Left lung (tissue), 4 donors: ENCODE measurements at regions not wholly inside any gene's neighbourhood (a gene's known extent, or its start where the extent isn't known, plus 50 kb on each side); places are given as distances from the start of the nearest gene placed in this dataset.

Source experiments
- ATAC-seq: fragments of 200-7000 bp; cut with Tn5 transposase; one replicate; pipeline ENCODE4 v1.9.1; 2020; ENCODE audit warnings: moderate library complexity
- DNase-seq, 4 donors: peaks; one replicate each; pipeline ENCODE4 v3.0.0-alpha.2; 2013 to 2020
- H3K27ac ChIP-seq, 2 donors: fragments of 200-600 bp; sonication (generic) in 1 of 2; one replicate each; pipeline versions ENCODE4 v1.5.0 to v1.8.0; 2020 to 2021
- H3K27me3 ChIP-seq, 2 donors: fragments of 200-600 bp; sonication (generic) in 1 of 2; one replicate each; pipeline versions ENCODE4 v1.5.0 to v1.8.0; 2020 to 2021
- H3K36me3 ChIP-seq, 2 donors: fragments of 200-600 bp; sonication (generic) in 1 of 2; one replicate each; pipeline versions ENCODE4 v1.5.0 to v1.8.0; 2020 to 2021
- H3K4me1 ChIP-seq, 2 donors: fragments of 200-600 bp; one replicate each; pipeline ENCODE4 v1.8.0; 2021
- H3K4me3 ChIP-seq, 2 donors: fragments of 200-600 bp; sonication (generic) in 1 of 2; one replicate each; pipeline versions ENCODE4 v1.5.0 to v1.8.0; 2020 to 2021; ENCODE audit warnings: mild to moderate bottlenecking in 1 of 2
- H3K9me3 ChIP-seq, 2 donors: fragments of 200-600 bp; sonication (generic) in 1 of 2; one replicate each; pipeline versions ENCODE4 v1.5.0 to v1.8.0; 2020 to 2021
- intact Hi-C, 2 donors: fragments of 100-400 bp; cut with DNase I; formaldehyde crosslinking; loops; one replicate each; pipeline versions ENCODE4 v1.11.2 to v1.14.2; 2022
- TF ChIP-seq, protein P1 (sequence below), 2 donors: fragments of 200-600 bp; sonication (generic) in 1 of 2; IDR thresholded peaks; one replicate each; pipeline versions ENCODE4 v1.5.0 to v1.8.0; 2021; ENCODE audit warnings: antibody characterized with exemption in 2 of 2
- donor health status: DM: no; HTN: yes; CAD: no.
- donor health status: DM: no; HTN: no; CAD: no.

DNA sequence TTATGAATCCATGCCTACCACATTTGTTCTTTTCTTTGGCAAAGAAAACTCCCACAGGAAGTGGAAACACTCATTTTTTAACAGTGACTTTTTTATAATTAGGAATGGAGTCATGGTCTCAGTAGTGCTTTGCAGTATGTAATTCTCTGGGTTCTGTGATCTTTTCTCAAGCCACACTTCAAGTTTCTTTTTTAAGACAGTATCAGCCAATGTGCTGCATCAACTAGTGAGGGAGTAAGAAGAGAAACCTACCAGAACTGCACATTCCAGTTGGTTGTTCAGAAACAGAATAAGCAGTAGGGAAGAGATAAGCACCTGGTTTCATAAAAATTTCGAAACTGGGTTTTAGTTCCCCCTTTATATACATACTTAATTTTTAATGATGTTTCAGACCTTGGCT, 126.3 kb downstream of the FOXB1 start:
- Histone ChIP-seq H3K4me1 (peaks cover 0 to 4% of the 10 kb centered on the region in 2 donors), H3K27me3 (peaks cover 0 to 14% of the 10 kb centered on the region in 2 donors), H3K9me3 (no peaks in the 10 kb centered on the region), H3K36me3 (no peaks in the 10 kb centered on the region), H3K27ac (no peak overlapping the region), H3K4me3 (no peak overlapping the region)
- intact Hi-C loops, result no loop called here
- DNase-seq (no peak), ATAC-seq (no peak)
- TF ChIP-seq, protein P1, sequence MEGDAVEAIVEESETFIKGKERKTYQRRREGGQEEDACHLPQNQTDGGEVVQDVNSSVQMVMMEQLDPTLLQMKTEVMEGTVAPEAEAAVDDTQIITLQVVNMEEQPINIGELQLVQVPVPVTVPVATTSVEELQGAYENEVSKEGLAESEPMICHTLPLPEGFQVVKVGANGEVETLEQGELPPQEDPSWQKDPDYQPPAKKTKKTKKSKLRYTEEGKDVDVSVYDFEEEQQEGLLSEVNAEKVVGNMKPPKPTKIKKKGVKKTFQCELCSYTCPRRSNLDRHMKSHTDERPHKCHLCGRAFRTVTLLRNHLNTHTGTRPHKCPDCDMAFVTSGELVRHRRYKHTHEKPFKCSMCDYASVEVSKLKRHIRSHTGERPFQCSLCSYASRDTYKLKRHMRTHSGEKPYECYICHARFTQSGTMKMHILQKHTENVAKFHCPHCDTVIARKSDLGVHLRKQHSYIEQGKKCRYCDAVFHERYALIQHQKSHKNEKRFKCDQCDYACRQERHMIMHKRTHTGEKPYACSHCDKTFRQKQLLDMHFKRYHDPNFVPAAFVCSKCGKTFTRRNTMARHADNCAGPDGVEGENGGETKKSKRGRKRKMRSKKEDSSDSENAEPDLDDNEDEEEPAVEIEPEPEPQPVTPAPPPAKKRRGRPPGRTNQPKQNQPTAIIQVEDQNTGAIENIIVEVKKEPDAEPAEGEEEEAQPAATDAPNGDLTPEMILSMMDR (IDR thresholded peaks at IDR 0.05), result no peak

DNA sequence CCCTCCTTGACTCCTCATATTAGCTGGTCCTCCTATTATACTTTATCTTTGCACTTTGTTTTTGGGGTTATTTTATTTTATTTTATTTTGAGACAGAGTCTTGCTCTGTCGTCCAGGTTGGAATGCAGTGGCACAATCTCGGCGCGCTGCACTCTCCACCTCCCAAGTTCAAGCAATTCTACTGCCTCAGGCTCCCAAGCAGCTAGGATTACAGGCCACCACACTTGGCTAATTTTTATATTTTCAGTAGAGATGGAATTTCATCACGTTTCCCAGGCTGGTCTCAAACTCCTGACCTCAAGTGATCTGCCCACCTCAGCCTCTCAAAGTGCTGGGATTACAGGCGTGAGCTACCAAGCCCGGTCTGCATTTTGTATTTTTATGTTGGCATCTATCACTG, 126.7 kb downstream of the FOXB1 start:
- Histone ChIP-seq H3K27ac (no peak overlapping the region), H3K27me3 (peaks cover 0 to 14% of the 10 kb centered on the region in 2 donors), H3K4me1 (peaks cover 0 to 4% of the 10 kb centered on the region in 2 donors), H3K4me3 (no peak overlapping the region), H3K9me3 (no peaks in the 10 kb centered on the region), H3K36me3 (no peaks in the 10 kb centered on the region)
- TF ChIP-seq, protein P1 (IDR thresholded peaks at IDR 0.05), result no peak
- ATAC-seq (no peak), DNase-seq (no peak)
- intact Hi-C loops, result no loop called here

DNA sequence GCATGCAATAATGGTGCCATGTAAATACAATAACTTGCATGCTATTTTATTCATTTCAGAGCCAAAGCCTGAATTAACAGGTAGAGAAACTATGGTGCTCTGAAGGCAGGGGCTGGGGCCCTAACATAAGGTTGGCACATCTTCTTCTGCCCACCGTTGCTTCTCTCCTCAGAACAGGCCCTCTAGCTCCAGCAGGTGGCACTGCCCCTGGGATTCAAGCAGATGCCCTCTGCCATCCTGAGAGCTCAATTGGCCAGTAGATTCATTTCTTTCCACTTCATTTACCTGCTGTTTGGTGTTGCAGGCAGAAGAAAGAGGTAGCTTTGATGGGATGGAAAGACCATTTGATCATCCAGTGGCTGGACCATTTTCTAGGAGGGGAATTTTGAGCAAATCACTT, 130.5 kb downstream of the FOXB1 start:
- Histone ChIP-seq H3K4me1 (no peaks in the 10 kb centered on the region), H3K36me3 (no peaks in the 10 kb centered on the region), H3K4me3 (no peak overlapping the region), H3K27ac (no peak overlapping the region), H3K27me3 (peaks cover 0 to 32% of the 10 kb centered on the region in 2 donors), H3K9me3 (no peaks in the 10 kb centered on the region)
- no peak for ATAC-seq
- no peak for DNase-seq
- intact Hi-C loops, result no loop called here
- TF ChIP-seq, protein P1 (IDR thresholded peaks at IDR 0.05), result no peak

DNA sequence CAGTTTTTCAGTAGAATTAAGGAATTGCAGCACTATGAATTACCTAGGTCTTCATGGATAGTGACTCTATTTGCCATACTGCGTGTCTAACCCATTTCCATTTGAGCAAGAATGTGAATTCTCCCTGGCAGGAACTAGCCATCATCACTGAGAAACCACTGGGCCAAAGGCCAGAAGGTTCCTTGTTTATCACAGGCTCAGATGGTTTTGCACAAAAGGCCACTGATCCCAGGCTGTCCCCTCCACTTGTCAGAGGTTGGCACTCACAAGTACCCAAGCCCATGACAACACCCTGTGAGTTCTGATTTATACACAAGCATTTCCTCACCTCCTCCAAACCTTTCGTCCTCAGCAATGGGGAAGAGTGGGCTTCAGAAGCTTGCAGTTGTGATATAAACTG, 131.8 kb downstream of the FOXB1 start:
- ATAC-seq (no peak), DNase-seq (no peak)
- Histone ChIP-seq H3K36me3 (no peaks in the 10 kb centered on the region), H3K27ac (no peak overlapping the region), H3K4me3 (no peak overlapping the region), H3K4me1 (no peaks in the 10 kb centered on the region), H3K9me3 (no peaks in the 10 kb centered on the region), H3K27me3 (peaks cover 0 to 32% of the 10 kb centered on the region in 2 donors)
- intact Hi-C loops, result no loop called here
- TF ChIP-seq, protein P1 (IDR thresholded peaks at IDR 0.05), result no peak

DNA sequence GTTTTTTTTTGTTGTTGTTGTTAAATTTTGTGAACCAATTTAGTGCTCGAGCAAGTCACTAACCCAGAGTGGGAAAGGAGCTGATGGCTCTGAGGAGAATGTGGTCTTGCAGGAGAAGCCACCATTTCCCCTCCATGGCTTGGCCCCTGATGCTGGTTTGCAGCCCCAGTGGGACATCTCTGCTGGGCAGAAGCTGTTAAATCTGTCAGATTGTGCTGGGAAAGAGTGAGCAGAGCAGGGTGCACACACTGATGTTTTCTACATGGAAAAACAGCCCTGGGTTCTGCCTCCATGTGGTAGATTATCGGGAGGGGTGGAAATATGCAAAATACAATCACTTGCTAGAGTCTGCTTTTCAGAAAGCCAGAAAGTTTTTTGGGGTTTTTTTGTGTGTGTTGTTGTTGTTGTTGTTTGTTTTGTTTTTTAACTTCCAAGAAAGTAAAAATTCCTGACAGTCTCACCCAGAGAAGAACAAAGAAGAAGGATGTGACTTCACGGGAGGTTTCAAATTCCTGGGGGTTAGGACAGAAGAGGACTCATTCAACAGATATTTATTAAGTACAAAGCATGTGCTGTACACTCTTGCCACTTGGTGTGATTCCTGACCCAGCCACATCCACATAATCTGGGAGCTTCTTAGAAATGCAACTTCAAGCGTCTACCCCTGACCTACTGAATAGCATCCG, 133.7 kb downstream of the FOXB1 start:
- Histone ChIP-seq H3K4me3 (no peak overlapping the region), H3K4me1 (no peaks in the 10 kb centered on the region), H3K9me3 (no peaks in the 10 kb centered on the region), H3K27me3 (peaks cover 0 to 41% of the 10 kb centered on the region in 2 donors), H3K27ac (no peak overlapping the region), H3K36me3 (no peaks in the 10 kb centered on the region)
- ATAC-seq (no peak), DNase-seq (no peak)
- intact Hi-C loops, result no loop called here
- TF ChIP-seq, protein P1 (IDR thresholded peaks at IDR 0.05), result no peak
